Stimulated activated CD8-positive, alpha-beta memory T cell treated with anti-CD3 and anti-CD28 coated beads, Interleukin-7, amount 100 ng/mL, for 48 hours (primary cell): ENCODE measurements at regions not wholly inside any gene's neighbourhood (a gene's known extent, or its start where the extent isn't known, plus 50 kb on each side); places are given as distances from the start of the nearest gene placed in this dataset.

Experiments
- DNase-seq, 2 donors: peaks; one replicate each; pipeline ENCODE4 v3.0.0-alpha.2; 2020; ENCODE audit warnings: low read depth in 1 of 2; ENCODE audit errors: extremely low read depth in 1 of 2

GRCh38 chr10:88106366-88106765 is 242.9 kb downstream of the PTEN start:
- no peak for DNase-seq

- no peak for DNase-seq
Measured at GRCh38 chr10:88107296-88108097, 244.1 kb downstream of the PTEN start.

- no peak for DNase-seq
Measured at GRCh38 chr10:88108115-88108610, 244.7 kb downstream of the PTEN start.

- no peak for DNase-seq
Measured at GRCh38 chr10:88110355-88110754, 246.9 kb downstream of the PTEN start.

- no peak for DNase-seq
Measured at GRCh38 chr10:88110822-88111221, 247.4 kb downstream of the PTEN start.

GRCh38 chr10:88111294-88111693 is 247.9 kb downstream of the PTEN start:
- no peak for DNase-seq

GRCh38 chr10:88113232-88113631 is 249.8 kb downstream of the PTEN start:
- no peak for DNase-seq

GRCh38 chr10:88113657-88114272 is 250.3 kb downstream of the PTEN start:
- no peak for DNase-seq

- DNase-seq: no peak
Measured at GRCh38 chr10:88114368-88114767, 250.9 kb downstream of the PTEN start.

GRCh38 chr10:88115407-88115806 is 252.0 kb downstream of the PTEN start:
- DNase-seq: no peak

- DNase-seq: no peak
Measured at GRCh38 chr10:88115968-88116367, 252.5 kb downstream of the PTEN start.

- DNase-seq: no peak
Measured at GRCh38 chr10:88116481-88116880, 253.1 kb downstream of the PTEN start.

GRCh38 chr10:88116971-88117626 is 253.7 kb downstream of the PTEN start:
- DNase-seq: peak; percentile 24 to 61

- DNase-seq: no peak
Measured at GRCh38 chr10:88117869-88118632, 254.6 kb downstream of the PTEN start.

GRCh38 chr10:88118729-88119128 is 255.3 kb downstream of the PTEN start:
- no peak for DNase-seq

GRCh38 chr10:88119160-88119559 is 255.7 kb downstream of the PTEN start:
- DNase-seq: no peak

- no peak for DNase-seq
Measured at GRCh38 chr10:88120075-88120474, 256.6 kb downstream of the PTEN start.

GRCh38 chr10:88120599-88121333 is 257.3 kb downstream of the PTEN start:
- no peak for DNase-seq

GRCh38 chr10:88121361-88121760 is 257.9 kb downstream of the PTEN start:
- DNase-seq: no peak

GRCh38 chr10:88122145-88122544 is 258.7 kb downstream of the PTEN start:
- no peak for DNase-seq
